Stimulated activated memory B cell treated with anti-CD40 and anti-IgM and Interleukin-4, amounts not matched to agents 10 μg/mL and 1 μg/mL and 100 μg/mL, for 72 hours (primary cell): ENCODE measurements at regions not wholly inside any gene's neighbourhood (a gene's known extent, or its start where the extent isn't known, plus 50 kb on each side); places are given as distances from the start of the nearest gene placed in this dataset.

Experiments used
- ATAC-seq: fragments of 150-1000 bp; cut with Tn5 transposase; 2 replicates; pipeline ENCODE4 v1.10.0; 2021
- H3K27ac Mint-ChIP-seq: one replicate; pipeline ENCODE4 v1.8.0; 2022; ENCODE audit warnings: mild to moderate bottlenecking, mixed read lengths
- H3K27me3 Mint-ChIP-seq: one replicate; pipeline ENCODE4 v1.8.0; 2022; ENCODE audit warnings: mixed read lengths
- H3K36me3 Mint-ChIP-seq: one replicate; pipeline ENCODE4 v1.8.0; 2022; ENCODE audit warnings: mixed read lengths
- H3K4me1 Mint-ChIP-seq: one replicate; pipeline ENCODE4 v1.8.0; 2022; ENCODE audit warnings: mixed read lengths
- H3K4me3 Mint-ChIP-seq: one replicate; pipeline ENCODE4 v1.8.0; 2022; ENCODE audit warnings: mild to moderate bottlenecking, moderate library complexity, mixed read lengths
- H3K9me3 Mint-ChIP-seq: one replicate; pipeline ENCODE4 v1.8.0; 2022; ENCODE audit warnings: mixed read lengths

- no peak overlapping the region for H3K4me3 Mint-ChIP-seq
- no peak overlapping the region for H3K27ac Mint-ChIP-seq
- H3K9me3 Mint-ChIP-seq, result no peaks in the 10 kb centered on the region
- peaks cover 34% of the 10 kb centered on the region for H3K36me3 Mint-ChIP-seq
- no peaks in the 10 kb centered on the region for H3K4me1 Mint-ChIP-seq
- H3K27me3 Mint-ChIP-seq, result no peaks in the 10 kb centered on the region
- ATAC-seq, result no peak
Measured at GRCh38 chr22:26884921-26885320, 227.5 kb downstream of the MIAT start.

DNA sequence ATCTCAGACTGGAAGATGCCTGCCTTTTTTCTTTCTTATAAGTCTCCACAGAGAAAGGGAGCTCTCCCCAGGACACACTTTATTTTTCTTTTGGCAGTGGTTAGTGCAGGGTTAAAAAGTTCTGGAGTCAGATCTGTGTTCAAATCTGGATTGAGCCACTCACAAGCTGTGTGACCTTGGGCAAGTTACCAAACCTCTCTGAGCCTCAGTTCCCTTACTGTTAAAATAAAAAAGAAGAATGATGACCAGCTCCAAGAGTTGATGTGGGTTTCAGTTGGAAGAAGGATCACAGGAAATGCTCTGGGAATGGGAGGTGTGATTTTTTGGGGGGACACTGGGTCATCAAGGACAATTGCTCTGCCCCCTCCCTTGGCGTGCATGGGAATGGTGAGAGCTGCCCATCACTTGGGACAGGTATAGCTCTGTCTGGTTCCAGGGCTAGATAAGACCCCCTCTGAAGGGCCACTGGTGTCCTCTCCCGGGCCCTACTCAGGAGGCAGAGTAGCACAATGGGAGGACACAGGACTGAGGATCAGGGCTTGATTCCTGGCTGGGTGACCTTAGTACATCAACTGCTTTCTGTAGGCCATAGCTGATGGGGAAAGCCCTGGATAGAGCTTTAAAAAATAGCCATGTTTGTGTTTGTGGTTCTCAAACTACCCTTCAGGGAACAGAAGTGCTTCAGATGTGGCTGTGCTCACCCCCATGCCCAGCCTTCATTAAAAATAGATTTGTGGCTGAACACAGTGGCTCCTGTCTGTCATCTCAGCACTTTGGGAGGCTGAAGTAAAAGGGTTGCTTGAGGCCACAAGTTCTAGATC is 228.3 kb downstream of the MIAT start:
- no peaks in the 10 kb centered on the region for H3K27me3 Mint-ChIP-seq
- no peak overlapping the region for H3K27ac Mint-ChIP-seq
- no peak for ATAC-seq
- H3K36me3 Mint-ChIP-seq, result peaks cover 34% of the 10 kb centered on the region
- no peaks in the 10 kb centered on the region for H3K4me1 Mint-ChIP-seq
- no peak overlapping the region for H3K4me3 Mint-ChIP-seq
- H3K9me3 Mint-ChIP-seq, result no peaks in the 10 kb centered on the region

- H3K9me3 Mint-ChIP-seq, result no peaks in the 10 kb centered on the region
- H3K4me3 Mint-ChIP-seq, result no peak overlapping the region
- H3K4me1 Mint-ChIP-seq, result no peaks in the 10 kb centered on the region
- H3K27me3 Mint-ChIP-seq, result peaks cover 16% of the 10 kb centered on the region
- no peak overlapping the region for H3K27ac Mint-ChIP-seq
- no peak for ATAC-seq
- peaks cover 22% of the 10 kb centered on the region for H3K36me3 Mint-ChIP-seq
Measured at GRCh38 chr22:26887456-26887855, 230.1 kb downstream of the MIAT start.

DNA sequence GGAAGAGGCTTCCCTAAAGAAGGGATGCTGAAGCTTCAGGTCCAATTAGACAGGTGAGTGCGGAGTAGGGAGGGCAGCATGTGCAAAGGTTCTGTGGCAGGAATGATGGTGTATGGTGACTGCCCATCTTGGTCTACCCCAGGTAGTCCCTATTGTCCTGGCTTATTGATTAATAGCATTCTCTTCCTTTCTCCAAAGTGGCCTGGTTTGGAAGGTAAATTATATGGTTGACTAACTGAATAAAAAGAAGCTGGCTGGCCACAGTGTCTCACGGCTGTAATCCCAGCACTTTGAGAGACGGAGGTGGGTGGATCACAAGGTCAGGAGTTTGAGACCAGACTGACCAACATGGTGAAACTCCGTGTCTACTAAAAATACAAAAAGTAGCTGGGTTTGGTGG is 230.5 kb downstream of the MIAT start:
- Mint-ChIP-seq H3K36me3 (peaks cover 19% of the 10 kb centered on the region), H3K9me3 (no peaks in the 10 kb centered on the region), H3K27me3 (peaks cover 21% of the 10 kb centered on the region), H3K4me3 (no peak overlapping the region), H3K4me1 (no peaks in the 10 kb centered on the region), H3K27ac (no peak overlapping the region)
- no peak for ATAC-seq

- ATAC-seq, result no peak
- peaks cover 30% of the 10 kb centered on the region for H3K27me3 Mint-ChIP-seq
- no peaks in the 10 kb centered on the region for H3K9me3 Mint-ChIP-seq
- no peaks in the 10 kb centered on the region for H3K4me1 Mint-ChIP-seq
- H3K27ac Mint-ChIP-seq, result no peak overlapping the region
- H3K4me3 Mint-ChIP-seq, result no peak overlapping the region
- peaks cover 9% of the 10 kb centered on the region for H3K36me3 Mint-ChIP-seq
Measured at GRCh38 chr22:26888887-26889286, 231.5 kb downstream of the MIAT start.

GRCh38 chr22:26889802-26890201 is 232.4 kb downstream of the MIAT start:
- no peak for ATAC-seq
- Mint-ChIP-seq H3K27me3 (peaks cover 40% of the 10 kb centered on the region), H3K9me3 (no peaks in the 10 kb centered on the region), H3K36me3 (peaks cover 9% of the 10 kb centered on the region), H3K4me3 (no peak overlapping the region), H3K4me1 (no peaks in the 10 kb centered on the region), H3K27ac (no peak overlapping the region)

- Mint-ChIP-seq H3K27ac (no peak overlapping the region), H3K36me3 (peaks cover 6% of the 10 kb centered on the region), H3K9me3 (no peaks in the 10 kb centered on the region)
Measured at GRCh38 chr22:26890870-26891269, 233.5 kb downstream of the MIAT start.

DNA sequence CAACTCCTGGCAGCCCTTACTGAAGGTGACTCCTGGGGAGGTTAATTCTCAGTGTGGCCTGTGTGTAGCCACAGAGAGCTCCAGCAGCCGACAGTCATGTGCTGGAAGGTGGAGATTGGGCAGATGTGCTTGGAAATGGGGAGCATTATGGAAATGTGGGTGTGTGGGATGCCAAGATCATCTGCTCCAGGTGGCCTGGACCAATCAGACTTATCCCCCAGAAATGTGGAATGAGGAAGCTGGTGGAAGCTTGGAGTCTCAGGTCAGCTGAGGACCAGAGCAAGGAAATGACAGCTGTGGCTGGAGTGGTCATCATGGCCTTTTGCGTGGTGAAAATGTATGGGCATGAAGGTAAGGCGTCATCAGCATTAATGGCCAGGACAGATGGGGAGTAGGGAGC is 234.0 kb downstream of the MIAT start:
- peaks cover 6% of the 10 kb centered on the region for H3K36me3 Mint-ChIP-seq
- H3K9me3 Mint-ChIP-seq, result no peaks in the 10 kb centered on the region
- ATAC-seq, result no peak
- no peaks in the 10 kb centered on the region for H3K4me1 Mint-ChIP-seq
- H3K27ac Mint-ChIP-seq, result no peak overlapping the region
- H3K27me3 Mint-ChIP-seq, result peaks cover 42% of the 10 kb centered on the region
- H3K4me3 Mint-ChIP-seq, result no peak overlapping the region

More at GRCh38 chr22:26890870-26891269, 233.5 kb downstream of the MIAT start:
- no peak for ATAC-seq
- Mint-ChIP-seq H3K4me3 (no peak overlapping the region), H3K4me1 (no peaks in the 10 kb centered on the region), H3K27me3 (peaks cover 42% of the 10 kb centered on the region)

DNA sequence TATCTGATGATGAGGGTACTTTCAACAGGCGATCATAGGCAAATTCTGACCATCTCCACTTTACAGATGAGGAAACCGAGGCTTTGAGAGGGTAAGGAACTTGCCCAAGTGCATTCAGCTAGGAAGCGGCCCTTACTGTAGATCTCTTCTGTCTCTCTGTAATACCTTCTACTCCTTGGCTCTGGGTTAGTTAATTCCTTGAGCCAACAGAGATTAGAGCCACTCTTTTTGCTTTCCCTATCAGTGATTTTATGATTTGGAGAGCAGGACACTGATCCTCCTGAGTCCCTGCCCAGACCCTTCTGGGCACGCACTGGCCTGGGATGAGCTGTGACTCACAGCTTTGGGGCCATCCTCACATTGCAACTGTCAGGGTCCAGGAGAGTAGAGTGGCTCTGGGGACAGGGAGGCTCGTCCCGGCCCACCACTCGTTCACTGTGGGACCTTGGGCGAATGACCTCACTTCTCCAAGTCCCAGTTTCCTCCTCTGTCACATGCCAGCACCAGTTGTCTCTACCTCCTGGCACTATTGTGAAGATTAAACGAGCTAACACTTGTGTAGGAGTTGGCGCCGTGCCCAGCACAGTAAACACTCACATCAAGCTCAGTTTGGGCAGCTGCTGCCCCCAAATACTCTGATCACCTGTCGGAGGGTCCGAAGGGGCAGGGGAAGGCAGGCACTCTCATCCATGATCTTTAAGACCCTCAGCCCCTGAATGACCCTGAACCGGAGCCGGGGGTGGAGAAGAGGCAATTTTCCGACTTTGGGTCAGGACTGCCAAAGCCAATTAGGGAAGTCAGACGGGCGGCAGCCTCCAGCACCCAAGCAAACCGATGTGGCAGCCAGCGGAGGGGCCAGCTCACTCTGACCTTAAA is 235.0 kb downstream of the MIAT start:
- no peak for ATAC-seq
- Mint-ChIP-seq H3K27me3 (peaks cover 47% of the 10 kb centered on the region), H3K4me3 (no peak overlapping the region), H3K4me1 (no peaks in the 10 kb centered on the region), H3K27ac (no peak overlapping the region), H3K9me3 (no peaks in the 10 kb centered on the region), H3K36me3 (peaks cover 9% of the 10 kb centered on the region)

DNA sequence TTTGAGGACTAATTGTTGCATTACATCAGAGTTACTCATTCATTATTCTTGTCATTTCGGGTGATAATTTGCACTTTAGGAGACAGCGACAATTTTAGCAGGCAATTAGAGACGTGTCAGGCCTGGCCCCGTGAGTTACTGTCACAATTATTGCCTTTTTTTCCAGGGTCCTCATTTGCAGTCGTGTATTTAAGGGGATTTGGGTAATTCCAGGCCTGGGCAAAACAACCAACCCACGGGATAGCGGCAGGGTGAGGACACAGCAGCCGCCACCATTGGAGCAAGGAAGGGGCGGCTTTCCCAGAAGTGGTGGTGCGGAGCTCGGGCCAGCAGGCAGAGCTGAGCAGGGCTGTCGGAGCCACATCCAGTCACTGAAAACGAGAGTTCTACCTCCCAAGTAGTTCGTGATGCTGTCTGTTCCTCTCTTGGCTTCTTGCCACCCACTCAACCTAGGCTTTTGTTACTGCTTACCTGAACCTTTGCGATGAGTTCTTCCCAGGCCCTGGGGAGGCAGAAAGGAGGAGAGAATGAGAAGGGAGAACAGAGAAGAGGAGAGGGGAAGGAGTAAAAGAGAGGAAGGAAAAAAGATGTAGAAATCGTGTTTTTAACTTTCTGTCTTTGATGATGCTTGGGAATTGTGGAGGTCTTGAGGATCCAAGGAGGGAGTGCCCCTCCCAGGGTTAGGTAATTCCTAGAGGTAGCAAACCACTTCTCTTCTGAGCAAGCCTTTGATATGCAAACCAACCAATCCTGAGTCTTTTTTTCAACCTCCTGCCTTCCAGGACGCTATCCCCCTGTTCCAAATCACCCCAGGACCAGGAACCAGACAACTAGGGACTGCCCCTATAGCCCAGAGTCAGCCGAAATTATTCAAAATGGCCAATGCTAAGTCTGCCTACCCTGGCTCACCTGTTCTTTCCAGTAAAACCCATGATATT is 236.1 kb downstream of the MIAT start:
- no peak overlapping the region for H3K4me3 Mint-ChIP-seq
- H3K36me3 Mint-ChIP-seq, result peaks cover 19% of the 10 kb centered on the region
- H3K27ac Mint-ChIP-seq, result no peak overlapping the region
- H3K27me3 Mint-ChIP-seq, result peaks cover 58% of the 10 kb centered on the region
- ATAC-seq, result no peak
- H3K9me3 Mint-ChIP-seq, result peaks cover 3% of the 10 kb centered on the region
- H3K4me1 Mint-ChIP-seq, result no peaks in the 10 kb centered on the region

- Mint-ChIP-seq H3K4me1 (no peaks in the 10 kb centered on the region), H3K9me3 (peaks cover 3% of the 10 kb centered on the region), H3K27me3 (peaks cover 67% of the 10 kb centered on the region), H3K36me3 (peaks cover 19% of the 10 kb centered on the region), H3K4me3 (no peak overlapping the region), H3K27ac (no peak overlapping the region)
- no peak for ATAC-seq
Measured at GRCh38 chr22:26894362-26894761, 237.0 kb downstream of the MIAT start.

DNA sequence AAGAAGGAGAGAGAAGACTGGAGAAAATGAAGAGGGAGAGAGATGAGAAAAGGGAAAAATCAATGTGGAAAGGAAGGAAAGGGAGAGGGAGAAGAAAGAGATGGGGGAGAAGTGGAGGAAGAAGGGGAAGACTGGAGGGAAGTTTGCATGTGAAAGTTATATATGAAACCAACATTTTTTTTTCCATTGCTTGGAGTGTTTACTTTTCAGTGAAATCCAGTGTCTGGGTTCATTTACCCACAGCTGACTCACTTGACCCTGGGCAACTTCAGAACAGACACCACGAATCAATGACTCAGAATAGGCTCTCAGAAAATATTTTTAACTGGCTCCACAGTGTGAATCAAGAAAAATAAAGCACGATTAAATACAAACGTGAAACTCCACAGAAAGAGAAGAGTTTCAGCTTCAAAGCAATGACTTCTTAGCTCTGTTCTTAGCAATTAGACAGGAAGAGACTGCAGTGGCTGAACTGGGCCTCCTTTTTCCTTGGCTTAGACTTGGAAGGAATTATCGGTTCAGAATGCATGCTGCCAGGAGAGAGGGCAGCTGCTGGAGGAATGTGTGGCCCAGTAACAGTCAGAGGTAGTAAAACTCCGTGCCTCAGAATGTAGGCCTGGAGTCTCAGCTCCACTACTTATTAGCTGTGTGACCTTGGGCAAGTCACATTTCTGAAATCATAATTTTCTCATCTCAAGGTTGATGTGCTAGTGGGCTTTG is 237.5 kb downstream of the MIAT start:
- Mint-ChIP-seq H3K4me3 (no peak overlapping the region), H3K4me1 (no peaks in the 10 kb centered on the region), H3K27me3 (peaks cover 68% of the 10 kb centered on the region), H3K27ac (no peak overlapping the region), H3K9me3 (peaks cover 3% of the 10 kb centered on the region), H3K36me3 (peaks cover 19% of the 10 kb centered on the region)
- no peak for ATAC-seq

- Mint-ChIP-seq H3K4me3 (no peak overlapping the region), H3K9me3 (peaks cover 3% of the 10 kb centered on the region), H3K36me3 (peaks cover 19% of the 10 kb centered on the region), H3K27ac (no peak overlapping the region), H3K4me1 (peaks cover under 1% of the 10 kb centered on the region), H3K27me3 (peaks cover 60% of the 10 kb centered on the region)
- no peak for ATAC-seq
Measured at GRCh38 chr22:26897384-26897783, 240.0 kb downstream of the MIAT start.

DNA sequence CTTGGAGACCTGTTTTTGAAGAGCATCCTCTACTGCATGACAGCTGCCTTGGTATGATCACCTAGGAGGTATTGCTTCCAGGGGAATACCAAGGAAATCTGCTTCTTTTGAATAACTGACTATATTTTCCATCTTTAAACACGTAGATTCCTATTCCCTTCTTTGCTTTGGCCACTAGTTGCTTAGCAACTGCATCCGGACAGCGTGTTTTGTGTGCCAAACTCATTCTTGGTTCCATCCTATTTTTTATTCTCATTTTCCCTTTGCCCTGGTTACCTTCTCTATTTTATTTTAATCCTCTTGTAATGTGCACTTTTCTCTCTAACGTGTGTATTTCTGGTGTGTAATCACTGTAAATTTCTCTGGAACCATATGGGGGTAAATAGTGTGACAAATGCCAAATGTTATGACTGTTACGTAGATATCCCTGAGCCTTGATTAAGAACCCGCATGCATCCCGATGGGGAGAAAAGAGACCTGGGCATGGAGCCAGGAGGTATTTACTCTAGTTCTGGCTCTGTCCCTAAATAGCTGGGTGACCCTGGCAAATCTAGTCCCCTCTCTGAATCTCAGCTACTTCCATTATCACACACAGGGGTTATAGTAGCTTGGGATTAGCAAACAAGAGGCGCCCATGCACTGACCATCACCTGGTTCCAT is 241.7 kb downstream of the MIAT start:
- peaks cover 19% of the 10 kb centered on the region for H3K36me3 Mint-ChIP-seq
- no peak for ATAC-seq
- H3K27ac Mint-ChIP-seq, result no peak overlapping the region
- H3K4me1 Mint-ChIP-seq, result peaks cover 15% of the 10 kb centered on the region
- peaks cover 3% of the 10 kb centered on the region for H3K9me3 Mint-ChIP-seq
- no peak overlapping the region for H3K4me3 Mint-ChIP-seq
- H3K27me3 Mint-ChIP-seq, result peaks cover 43% of the 10 kb centered on the region
